ENCODE measurements at regions not wholly inside any gene's neighbourhood (a gene's known extent, or its start where the extent isn't known, plus 50 kb on each side); places are given as distances from the start of the nearest gene placed in this dataset.
A peak's percentile ranks its signal among the peaks of the same experiment; 100 is the strongest.

- no peaks in the 10 kb centered on the region for H4K20me1 ChIP-seq (ENCODE audit: insufficient read depth, low read length)
- no peak overlapping the region for H3K4me3 ChIP-seq (replicated peaks in 1 of 3; ENCODE audit: low read depth in 2 of 3, low read length in 3 of 3)
- no peaks in the 10 kb centered on the region for H3K36me3 ChIP-seq (replicated peaks in 1 of 2; ENCODE audit: control insufficient read depth in 1 of 2, insufficient read depth in 2 of 2, low read length in 2 of 2)
- H3K9ac ChIP-seq (ENCODE audit: insufficient read depth, low read length, poor library complexity, severe bottlenecking) = no peak overlapping the region
- no peaks in the 10 kb centered on the region for H3K27me3 ChIP-seq (ENCODE audit: control insufficient read depth in 2 of 2, insufficient read depth in 2 of 2, low read length in 2 of 2)
- H2AFZ ChIP-seq (ENCODE audit: insufficient read depth, low read depth, low read length, poor library complexity, severe bottlenecking) = no peak overlapping the region
- H3K27ac ChIP-seq (ENCODE audit: low read depth in 1 of 2, low read length in 2 of 2) = no peak overlapping the region
- WGBS (ENCODE audit: insufficient coverage) = 100% methylated on average over 2 of the region's 5 CpGs
- H3K4me1 Mint-ChIP-seq = no peaks in the 10 kb centered on the region
- no peak for DNase-seq
- no peak overlapping the region for H3K4me2 ChIP-seq (replicated peaks; ENCODE audit: extremely low read depth, low read length, poor library complexity, severe bottlenecking)
- H3K9me3 Mint-ChIP-seq = peaks cover 0 to 2% (median 0%) of the 10 kb centered on the region in 7 donors
- no peaks in the 10 kb centered on the region for H3K4me1 ChIP-seq (ENCODE audit: control insufficient read depth in 1 of 2, insufficient read depth in 2 of 2, low read length in 2 of 2)
- intact Hi-C loops (cut with micrococcal nuclease) = no loop called here
- no peaks in the 10 kb centered on the region for H3K36me3 Mint-ChIP-seq
- no peak overlapping the region for H3K4me3 Mint-ChIP-seq
- no peaks in the 10 kb centered on the region for H3K9me3 ChIP-seq (replicated peaks in 1 of 2; ENCODE audit: control insufficient read depth in 1 of 2, insufficient read depth in 1 of 2, low read length in 2 of 2)
- TF ChIP-seq CTCF (IDR thresholded peaks at IDR 0.05) = no peak
- H3K79me2 ChIP-seq (ENCODE audit: insufficient read depth, low read length) = no peaks in the 10 kb centered on the region
- peak overlapping the region in 1 of 7 donors; percentile 22 for H3K27ac Mint-ChIP-seq
- no peaks in the 10 kb centered on the region for H3K27me3 Mint-ChIP-seq (ENCODE audit: low read depth in 3 of 3)
These were observed 77.0 kb upstream of the LGALSL start for GRCh38 chr2:64376926-64377325.

GRCh38 chr2:64379186-64379585 lies 74.8 kb upstream of the LGALSL start:
- Histone ChIP-seq H3K36me3 (replicated peaks in 1 of 2; ENCODE audit: control insufficient read depth in 1 of 2, insufficient read depth in 2 of 2, low read length in 2 of 2) (no peaks in the 10 kb centered on the region), H3K27ac (ENCODE audit: low read depth in 1 of 2, low read length in 2 of 2) (no peak overlapping the region), H3K4me2 (replicated peaks; ENCODE audit: extremely low read depth, low read length, poor library complexity, severe bottlenecking) (no peak overlapping the region), H3K9me3 (replicated peaks in 1 of 2; ENCODE audit: control insufficient read depth in 1 of 2, insufficient read depth in 1 of 2, low read length in 2 of 2) (no peaks in the 10 kb centered on the region), H4K20me1 (ENCODE audit: insufficient read depth, low read length) (no peaks in the 10 kb centered on the region), H2AFZ (ENCODE audit: insufficient read depth, low read depth, low read length, poor library complexity, severe bottlenecking) (no peak overlapping the region), H3K27me3 (ENCODE audit: control insufficient read depth in 2 of 2, insufficient read depth in 2 of 2, low read length in 2 of 2) (no peaks in the 10 kb centered on the region), H3K4me3 (replicated peaks in 1 of 3; ENCODE audit: low read depth in 2 of 3, low read length in 3 of 3) (no peak overlapping the region), H3K79me2 (ENCODE audit: insufficient read depth, low read length) (no peaks in the 10 kb centered on the region), H3K9ac (ENCODE audit: insufficient read depth, low read length, poor library complexity, severe bottlenecking) (no peak overlapping the region), H3K4me1 (ENCODE audit: control insufficient read depth in 1 of 2, insufficient read depth in 2 of 2, low read length in 2 of 2) (peaks cover 8 to 11% of the 10 kb centered on the region in 2 donors)
- H3K4me1 Mint-ChIP-seq = peaks cover 15% of the 10 kb centered on the region
- no peak overlapping the region for H3K27ac Mint-ChIP-seq
- 100% methylated on average over 6 of the region's 7 CpGs for WGBS (ENCODE audit: insufficient coverage)
- no peaks in the 10 kb centered on the region for H3K36me3 Mint-ChIP-seq
- no peaks in the 10 kb centered on the region for H3K27me3 Mint-ChIP-seq (ENCODE audit: low read depth in 3 of 3)
- intact Hi-C loops (cut with micrococcal nuclease) = no loop called here
- DNase-seq = no peak
- no peak for TF ChIP-seq CTCF (IDR thresholded peaks at IDR 0.05)
- peaks cover 0 to 2% (median 0%) of the 10 kb centered on the region in 7 donors for H3K9me3 Mint-ChIP-seq
- no peak overlapping the region for H3K4me3 Mint-ChIP-seq
